Prostate gland (tissue), 2 donors: ENCODE measurements at regions not wholly inside any gene's neighbourhood (a gene's known extent, or its start where the extent isn't known, plus 50 kb on each side); places are given as distances from the start of the nearest gene placed in this dataset.

Experiments
- DNase-seq: peaks from one replicate; pipeline ENCODE4 v3.0.0-alpha.2; 2019; ENCODE audit warnings: low spot score
- H3K27ac ChIP-seq, 2 donors: fragments of 200-600 bp; sonication (generic); 2 replicates each; pipeline ENCODE4 v1.5.1; 2017 to 2019
- H3K27me3 ChIP-seq: fragments of 200-600 bp; sonication (generic); replicated peaks from 2 replicates; pipeline ENCODE4 v1.5.1; 2019; ENCODE audit not compliant: insufficient read depth
- H3K36me3 ChIP-seq, 2 donors: fragments of 200-600 bp; sonication (generic); 1 replicate in 1 of 2; 2 replicates in 1 of 2; pipeline versions ENCODE4 v1.5.1 to v1.8.1; 2017 to 2019
- H3K4me1 ChIP-seq: fragments of 200-600 bp; sonication (generic); replicated peaks from 2 replicates; pipeline ENCODE4 v1.5.1; 2019
- H3K4me3 ChIP-seq, 2 donors: fragments of 200-600 bp; sonication (generic); 2 replicates each; pipeline ENCODE4 v1.5.1; 2017 to 2019
- H3K9me3 ChIP-seq: fragments of 200-600 bp; sonication (generic); 2 replicates; pipeline ENCODE4 v1.5.1; 2017
- POLR2A ChIP-seq: fragments of 450-650 bp; IDR thresholded peaks from one replicate; pipeline ENCODE4 v1.6.1; 2016; ENCODE audit warnings: antibody characterized with exemption, mild to moderate bottlenecking
- POLR2AphosphoS5 ChIP-seq: sonication (generic); formaldehyde crosslinking; IDR thresholded peaks from one replicate; pipeline ENCODE4 v1.6.1; 2017; ENCODE audit warnings: antibody characterized with exemption
- WGBS: methylation state at CpG from one replicate; pipeline ENCODE4 v1.1.5; 2018; 5-methylcytosine and 5-hydroxymethylcytosine counted together
- intact Hi-C: fragments of 100-400 bp; cut with DNase I; formaldehyde crosslinking; loops from one replicate; pipeline ENCODE4 v1.14.2; 2022
- TF ChIP-seq, protein P1 (sequence below), 4 experiments: fragments of 200-600 bp in 2 of 4; fragments of 450-650 bp in 2 of 4; sonication (generic) in 2 of 4; IDR thresholded peaks; 1 replicate in 3 of 4; 2 replicates in 1 of 4; pipeline ENCODE4 v1.5.1; 2016 to 2019; ENCODE audit warnings: antibody characterized with exemption in 4 of 4, mild to moderate bottlenecking in 2 of 4, moderate library complexity in 2 of 4

DNA sequence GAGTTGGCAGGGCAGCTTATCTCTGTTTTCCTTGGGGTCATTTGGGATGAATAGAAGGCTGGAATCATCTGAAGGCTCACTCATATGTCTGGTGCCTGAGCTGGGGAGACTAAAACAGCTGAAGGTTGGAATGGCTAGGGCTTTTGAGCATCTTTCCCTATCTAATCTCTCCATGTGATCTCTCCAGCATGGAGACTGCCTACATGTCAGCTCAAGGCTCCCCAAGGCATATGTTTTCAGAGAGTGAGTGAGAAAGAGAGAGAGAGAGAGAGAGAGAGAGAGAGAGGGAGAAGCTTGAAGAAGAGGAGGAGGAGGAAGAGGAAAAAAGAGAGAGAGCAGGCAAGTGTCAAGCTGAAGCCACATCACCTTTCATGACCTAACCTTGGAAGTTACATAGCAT lies 143.4 kb downstream of the EBLN2 start:
- Histone ChIP-seq H3K27me3 (no peaks in the 10 kb centered on the region), H3K4me1 (no peaks in the 10 kb centered on the region), H3K27ac (no peak overlapping the region), H3K4me3 (no peak overlapping the region), H3K36me3 (no peaks in the 10 kb centered on the region), H3K9me3 (no peaks in the 10 kb centered on the region)
- intact Hi-C loops: no loop called here
- no peak for TF ChIP-seq POLR2AphosphoS5
- TF ChIP-seq, protein P1, sequence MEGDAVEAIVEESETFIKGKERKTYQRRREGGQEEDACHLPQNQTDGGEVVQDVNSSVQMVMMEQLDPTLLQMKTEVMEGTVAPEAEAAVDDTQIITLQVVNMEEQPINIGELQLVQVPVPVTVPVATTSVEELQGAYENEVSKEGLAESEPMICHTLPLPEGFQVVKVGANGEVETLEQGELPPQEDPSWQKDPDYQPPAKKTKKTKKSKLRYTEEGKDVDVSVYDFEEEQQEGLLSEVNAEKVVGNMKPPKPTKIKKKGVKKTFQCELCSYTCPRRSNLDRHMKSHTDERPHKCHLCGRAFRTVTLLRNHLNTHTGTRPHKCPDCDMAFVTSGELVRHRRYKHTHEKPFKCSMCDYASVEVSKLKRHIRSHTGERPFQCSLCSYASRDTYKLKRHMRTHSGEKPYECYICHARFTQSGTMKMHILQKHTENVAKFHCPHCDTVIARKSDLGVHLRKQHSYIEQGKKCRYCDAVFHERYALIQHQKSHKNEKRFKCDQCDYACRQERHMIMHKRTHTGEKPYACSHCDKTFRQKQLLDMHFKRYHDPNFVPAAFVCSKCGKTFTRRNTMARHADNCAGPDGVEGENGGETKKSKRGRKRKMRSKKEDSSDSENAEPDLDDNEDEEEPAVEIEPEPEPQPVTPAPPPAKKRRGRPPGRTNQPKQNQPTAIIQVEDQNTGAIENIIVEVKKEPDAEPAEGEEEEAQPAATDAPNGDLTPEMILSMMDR (IDR thresholded peaks at IDR 0.05): no peak
- TF ChIP-seq POLR2A: no peak
- DNase-seq: no peak

DNA sequence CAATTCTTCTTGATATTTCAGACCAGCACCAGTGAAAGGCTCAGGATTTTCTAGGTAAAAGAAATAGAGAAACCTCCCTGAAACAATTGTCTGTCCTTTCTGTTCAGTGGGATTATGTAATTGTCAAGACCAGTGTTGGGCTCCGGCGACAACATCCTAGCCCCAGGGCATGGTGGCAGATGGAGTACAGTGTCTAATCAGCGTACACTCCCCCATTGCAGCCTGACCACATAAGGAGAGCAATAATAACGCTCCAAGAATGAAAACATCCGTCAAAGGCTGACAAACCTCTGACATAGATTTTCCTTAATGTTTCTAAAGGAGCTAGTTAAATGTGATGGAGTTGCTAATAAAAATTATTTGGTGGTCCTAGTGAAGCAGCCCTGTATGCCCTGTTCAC lies 144.6 kb downstream of the EBLN2 start:
- H3K4me3 ChIP-seq: no peak overlapping the region
- intact Hi-C loops: no loop called here
- H3K27me3 ChIP-seq: no peaks in the 10 kb centered on the region
- TF ChIP-seq, protein P1 (IDR thresholded peaks at IDR 0.05): no peak
- TF ChIP-seq POLR2AphosphoS5 (no peak), POLR2A (no peak)
- no peak for DNase-seq
- 93% methylated on average over 5 of the region's 5 CpGs for WGBS
- no peaks in the 10 kb centered on the region for H3K36me3 ChIP-seq
- H3K4me1 ChIP-seq: no peaks in the 10 kb centered on the region
- no peaks in the 10 kb centered on the region for H3K9me3 ChIP-seq
- H3K27ac ChIP-seq: no peak overlapping the region

DNA sequence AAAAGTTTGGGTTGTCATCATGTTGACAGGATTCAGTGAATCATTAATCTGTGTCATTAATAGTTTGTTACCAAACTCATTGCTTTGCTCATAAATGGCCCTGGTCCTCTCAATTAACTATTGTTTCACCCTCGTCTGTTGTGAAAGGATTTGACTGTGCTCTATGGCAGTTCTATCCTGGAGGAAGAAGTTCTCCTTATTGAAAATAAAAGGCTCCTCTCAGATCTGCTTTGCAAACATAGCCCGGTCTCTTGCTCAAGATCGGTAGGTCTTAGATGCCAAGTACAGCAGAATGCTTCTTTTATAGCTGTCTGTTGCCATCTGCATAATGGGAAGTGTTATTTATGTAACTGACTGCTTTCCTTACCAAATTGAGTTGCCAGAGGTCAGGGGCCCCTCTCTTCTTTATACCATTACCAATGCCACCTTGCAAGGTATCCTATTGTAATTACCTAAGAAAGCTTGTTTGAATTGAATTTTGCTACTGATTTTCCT lies 146.5 kb downstream of the EBLN2 start:
- Histone ChIP-seq H3K27me3 (no peaks in the 10 kb centered on the region), H3K36me3 (no peaks in the 10 kb centered on the region), H3K4me3 (no peak overlapping the region), H3K4me1 (no peaks in the 10 kb centered on the region), H3K9me3 (no peaks in the 10 kb centered on the region), H3K27ac (no peak overlapping the region)
- TF ChIP-seq POLR2AphosphoS5 (no peak), POLR2A (no peak)
- TF ChIP-seq, protein P1 (IDR thresholded peaks at IDR 0.05): no peak
- intact Hi-C loops: no loop called here
- DNase-seq: no peak
- 63% methylated on average over 3 of the region's 3 CpGs for WGBS

DNA sequence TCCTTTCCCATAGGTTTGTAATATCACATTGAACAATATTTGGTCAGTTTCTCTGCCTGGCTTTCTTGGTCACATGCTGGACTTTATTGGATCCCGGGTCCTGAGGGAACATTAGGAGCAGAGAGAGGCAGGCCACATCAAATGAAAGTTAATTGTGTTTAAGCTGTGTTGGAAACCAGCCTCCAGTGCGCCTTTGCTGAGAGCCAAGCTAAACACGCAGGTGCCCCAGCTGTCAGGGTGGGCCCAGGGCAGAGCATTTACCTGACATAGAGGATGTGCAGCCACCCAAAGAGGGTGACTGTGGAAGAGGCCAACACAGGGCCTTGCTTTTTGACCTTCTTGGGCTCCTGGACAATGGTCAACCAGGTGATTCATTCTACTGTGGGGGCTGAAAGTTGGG lies 149.3 kb downstream of the EBLN2 start:
- Histone ChIP-seq H3K27ac (no peak overlapping the region), H3K4me1 (no peaks in the 10 kb centered on the region), H3K9me3 (no peaks in the 10 kb centered on the region), H3K27me3 (no peaks in the 10 kb centered on the region), H3K36me3 (no peaks in the 10 kb centered on the region), H3K4me3 (no peak overlapping the region)
- DNase-seq: no peak
- TF ChIP-seq, protein P1 (IDR thresholded peaks at IDR 0.05): no peak
- TF ChIP-seq POLR2A: no peak
- TF ChIP-seq POLR2AphosphoS5: no peak
- WGBS: 57% methylated on average over 3 of the region's 3 CpGs
- intact Hi-C loops: no loop called here

DNA sequence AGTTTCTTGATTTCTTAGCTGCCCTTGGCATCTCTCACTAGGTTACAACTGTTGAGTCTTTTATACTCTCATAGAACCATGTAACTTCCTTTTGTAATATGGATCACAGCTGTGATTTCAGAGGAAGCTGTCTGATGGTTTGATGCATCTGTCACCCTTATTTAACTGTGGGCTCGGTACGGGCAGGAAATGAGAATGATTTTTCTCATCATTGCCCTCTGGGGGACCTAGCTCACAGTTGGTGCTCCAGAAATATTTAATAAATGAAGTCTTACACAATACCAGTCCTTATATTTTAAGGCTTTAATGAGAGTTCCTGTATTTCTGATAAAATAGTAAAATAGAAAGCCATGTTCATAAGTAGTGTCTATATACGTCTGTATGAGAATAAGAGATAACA lies 151.2 kb downstream of the EBLN2 start:
- TF ChIP-seq POLR2AphosphoS5: no peak
- TF ChIP-seq, protein P1 (IDR thresholded peaks at IDR 0.05): no peak
- no peak for TF ChIP-seq POLR2A

More for the DNA sequence above, 151.2 kb downstream of the EBLN2 start:
- Histone ChIP-seq H3K27me3 (no peaks in the 10 kb centered on the region), H3K4me1 (no peaks in the 10 kb centered on the region), H3K9me3 (no peaks in the 10 kb centered on the region), H3K27ac (no peak overlapping the region), H3K36me3 (no peaks in the 10 kb centered on the region), H3K4me3 (no peak overlapping the region)
- intact Hi-C loops: no loop called here
- 83% methylated on average over 3 of the region's 3 CpGs for WGBS
- DNase-seq: no peak
